NCI-H524 (cell line): ENCODE measurements at regions not wholly inside any gene's neighbourhood (a gene's known extent, or its start where the extent isn't known, plus 50 kb on each side); places are given as distances from the start of the nearest gene placed in this dataset.

Experiments used
- DNase-seq, 2 experiments: peaks; one replicate each; lab custom pipeline; 2025; lab: John Stamatoyannopoulos, UW

- no peak for DNase-seq
These were observed 255.7 kb upstream of the RPS6KA3 start for GRCh38 chrX:20522420-20522819.

- no peak for DNase-seq
These were observed 254.5 kb upstream of the RPS6KA3 start for GRCh38 chrX:20521222-20521621.

GRCh38 chrX:20519826-20520225 is 253.1 kb upstream of the RPS6KA3 start:
- no peak for DNase-seq

DNA sequence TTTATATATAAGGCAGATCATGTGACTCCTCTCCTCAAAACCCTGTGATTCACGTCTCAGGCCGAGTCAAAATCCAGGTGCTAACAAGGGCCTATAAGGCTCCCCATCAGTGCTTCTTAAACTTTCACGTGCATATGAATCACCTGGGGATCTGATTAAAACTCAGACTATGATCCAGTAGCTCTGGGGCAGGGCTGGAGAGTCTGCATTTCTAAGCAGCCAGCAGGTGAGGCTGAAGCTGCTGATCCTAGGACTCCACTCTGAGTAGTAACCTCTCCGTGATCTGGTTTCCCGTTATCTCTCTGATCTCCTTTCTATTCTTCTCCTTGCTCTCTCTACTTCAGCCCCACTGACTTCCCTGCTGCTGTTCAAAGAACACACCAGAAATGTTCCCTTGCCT is 252.4 kb upstream of the RPS6KA3 start:
- DNase-seq, result no peak

GRCh38 chrX:20517565-20517964 is 250.9 kb upstream of the RPS6KA3 start:
- no peak for DNase-seq

- no peak for DNase-seq
These were observed 249.2 kb upstream of the RPS6KA3 start for GRCh38 chrX:20515841-20516461.

DNA sequence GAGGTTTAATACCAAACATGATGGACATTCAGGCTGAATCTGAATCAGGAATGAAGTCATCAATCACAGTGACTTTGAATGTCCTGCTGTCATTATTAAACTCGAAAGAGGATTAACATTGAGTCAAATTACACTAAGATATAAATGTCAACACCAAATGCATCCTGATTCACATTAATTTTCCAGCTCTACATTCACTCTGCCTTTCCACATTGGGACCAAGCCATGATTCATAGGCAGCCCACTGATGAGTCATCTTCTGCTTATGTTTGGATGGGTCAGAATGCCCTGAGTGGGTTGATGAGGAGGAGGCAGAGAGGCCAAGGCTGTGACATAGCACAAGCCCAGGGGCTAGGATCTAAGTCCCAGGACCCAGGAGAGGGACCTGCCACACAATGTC is 247.6 kb upstream of the RPS6KA3 start:
- DNase-seq, result no peak

DNA sequence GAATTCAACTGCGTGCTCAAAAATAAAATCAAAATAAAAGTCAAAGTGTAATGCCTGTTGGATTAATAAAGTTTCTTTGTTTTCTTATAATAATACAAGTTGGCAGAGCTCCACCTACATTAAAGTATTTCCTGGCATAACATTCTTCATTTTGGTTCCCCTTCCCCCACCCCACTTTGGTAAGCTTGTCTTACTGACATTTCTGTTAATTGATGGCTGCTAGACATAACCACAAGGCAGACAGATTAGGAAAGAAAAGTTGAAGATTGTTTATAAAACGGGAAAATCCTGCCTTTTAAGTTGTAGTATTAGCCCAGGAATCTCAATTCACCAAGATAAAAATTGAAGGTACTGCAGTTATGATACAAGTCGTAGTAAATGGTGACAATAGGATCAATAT is 246.5 kb upstream of the RPS6KA3 start:
- no peak for DNase-seq

GRCh38 chrX:20511792-20512191 is 245.1 kb upstream of the RPS6KA3 start:
- no peak for DNase-seq

GRCh38 chrX:20507901-20508620 is 241.4 kb upstream of the RPS6KA3 start:
- DNase-seq, result no peak

- no peak for DNase-seq
These were observed 240.0 kb upstream of the RPS6KA3 start for GRCh38 chrX:20506739-20507138.

- DNase-seq, result no peak
These were observed 234.2 kb upstream of the RPS6KA3 start for GRCh38 chrX:20500949-20501348.

- DNase-seq, result no peak
These were observed 233.6 kb upstream of the RPS6KA3 start for GRCh38 chrX:20500171-20500865.

GRCh38 chrX:20499763-20500162 is 233.1 kb upstream of the RPS6KA3 start:
- DNase-seq, result no peak

DNA sequence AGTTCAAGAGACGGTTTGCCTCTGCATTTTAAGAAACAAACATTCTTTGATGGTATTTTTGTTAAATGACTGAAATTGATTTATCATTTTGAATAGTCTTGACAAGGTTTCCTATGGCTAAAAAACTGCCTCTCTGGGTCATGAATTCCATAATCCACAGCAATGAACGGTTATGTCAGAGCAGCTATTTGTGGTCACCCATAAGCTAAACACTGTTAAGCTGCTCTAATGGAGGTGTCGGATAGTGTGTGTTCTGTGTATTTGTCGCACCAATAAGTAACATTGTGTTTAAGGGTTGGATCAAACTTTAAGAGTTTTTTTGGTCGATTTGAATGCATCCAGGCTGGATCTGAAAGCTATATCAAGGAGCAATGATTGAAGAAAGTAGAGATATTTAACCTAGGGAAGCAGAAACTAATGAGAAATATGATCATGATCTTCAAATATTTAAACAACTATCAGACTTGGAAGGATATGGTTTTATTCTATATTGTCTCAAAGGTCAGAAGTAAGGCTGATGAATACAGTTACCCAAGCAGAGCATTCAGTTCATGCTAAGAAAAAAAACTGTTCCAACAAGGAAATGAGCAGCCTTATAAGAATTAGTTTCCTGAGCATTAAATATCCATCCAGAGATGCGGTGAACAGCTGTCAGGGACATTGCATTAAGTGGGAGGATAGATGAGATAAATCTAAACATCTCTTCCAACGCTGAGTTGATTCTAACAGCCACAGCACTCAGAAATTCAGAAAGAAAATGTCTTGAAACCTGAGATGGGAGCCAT is 232.3 kb upstream of the RPS6KA3 start:
- peak in 1 of 2 experiments; percentile 30 for DNase-seq

DNA sequence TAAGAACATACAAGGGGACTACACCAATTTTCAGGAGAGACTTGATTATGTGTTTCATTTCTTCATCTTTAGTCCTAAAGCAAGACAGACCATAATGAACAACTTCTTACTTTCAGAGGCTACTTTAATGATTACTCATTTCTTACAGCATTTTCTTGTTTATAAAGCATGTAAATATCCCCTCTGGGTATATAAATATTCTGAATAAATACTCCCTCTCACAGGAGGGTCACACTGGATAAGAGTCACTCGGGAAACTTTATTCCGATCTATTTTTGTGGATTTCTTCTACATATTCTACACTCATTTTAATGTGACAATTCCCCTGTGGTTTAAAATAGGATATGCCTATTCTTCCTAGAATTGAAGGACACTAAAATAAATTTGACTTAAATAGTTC is 228.9 kb upstream of the RPS6KA3 start:
- no peak for DNase-seq

GRCh38 chrX:20488473-20488872 is 221.8 kb upstream of the RPS6KA3 start:
- DNase-seq, result no peak

- no peak for DNase-seq
These were observed 220.5 kb upstream of the RPS6KA3 start for GRCh38 chrX:20487227-20487626.

- DNase-seq, result no peak
These were observed 214.9 kb upstream of the RPS6KA3 start for GRCh38 chrX:20481632-20482031.

GRCh38 chrX:20479896-20480295 is 213.2 kb upstream of the RPS6KA3 start:
- no peak for DNase-seq

DNA sequence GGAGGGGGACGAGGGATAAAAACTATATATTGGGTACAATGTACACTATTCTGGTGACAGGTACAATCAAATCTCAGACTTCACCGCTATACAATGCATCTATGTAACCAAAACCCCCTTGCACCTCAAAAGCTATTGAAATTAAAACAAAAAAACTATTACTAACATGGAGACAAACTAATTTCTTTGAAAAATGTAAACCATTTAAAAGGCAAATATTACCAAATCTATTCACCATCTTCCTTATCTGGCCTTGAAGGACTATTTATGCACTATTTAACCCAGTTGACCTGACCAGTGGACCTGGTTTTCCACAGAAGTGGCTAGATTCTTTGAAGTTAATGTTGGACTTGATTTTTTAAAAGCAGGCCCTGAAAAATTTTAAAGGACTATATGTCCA is 212.3 kb upstream of the RPS6KA3 start:
- DNase-seq, result no peak

DNA sequence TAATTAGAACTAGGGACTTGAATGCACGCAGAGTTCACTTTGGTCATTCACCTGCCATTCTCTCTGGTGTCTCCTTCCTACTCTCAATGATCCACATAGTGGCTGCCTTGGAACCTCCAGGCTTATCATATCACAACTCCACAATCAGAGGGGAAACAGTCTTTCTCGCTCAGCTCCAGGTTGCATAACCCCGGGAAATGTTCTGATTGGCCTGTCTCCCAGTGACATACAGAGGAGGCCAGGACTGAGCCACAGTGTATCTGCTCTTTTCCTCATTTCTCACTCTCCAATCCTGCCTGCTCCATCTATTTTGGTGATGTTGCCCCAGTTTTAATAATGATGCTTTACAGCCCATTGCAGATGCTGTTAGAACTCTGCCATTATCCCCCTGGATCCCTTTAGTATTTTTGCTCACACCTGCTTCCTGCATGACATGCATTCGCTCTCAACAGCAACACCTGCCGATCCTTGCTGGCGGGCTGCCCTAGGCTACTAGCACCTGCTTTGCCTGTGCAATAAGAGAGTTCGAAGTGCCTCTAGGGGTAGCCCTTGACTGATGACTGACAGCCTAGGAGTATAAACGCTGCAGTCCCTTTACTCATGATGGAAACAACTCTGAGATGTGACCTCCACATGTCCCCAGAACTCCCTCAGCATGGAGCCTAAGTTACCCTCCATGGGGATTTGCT is 211.3 kb upstream of the RPS6KA3 start:
- DNase-seq, result no peak
